ENCODE measurements at regions not wholly inside any gene's neighbourhood (a gene's known extent, or its start where the extent isn't known, plus 50 kb on each side); places are given as distances from the start of the nearest gene placed in this dataset.

DNA sequence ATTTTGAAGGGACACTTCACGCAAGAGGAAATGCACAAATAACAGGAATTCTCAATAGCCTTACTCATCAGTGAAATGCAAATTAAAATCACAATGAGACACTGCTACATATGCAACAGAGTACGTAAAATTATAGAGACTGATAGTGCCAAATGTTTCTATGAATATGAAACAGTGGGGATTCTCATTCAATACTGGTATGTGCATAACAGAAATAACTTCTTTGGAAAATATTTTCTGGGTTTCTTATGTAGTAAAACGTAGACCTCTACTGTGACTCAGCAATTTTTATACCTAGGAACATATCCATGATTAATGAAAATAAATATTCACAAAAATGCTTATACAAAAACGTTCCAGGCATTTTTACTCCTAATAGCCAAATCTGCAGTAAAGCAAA lies 1625.2 kb downstream of the MAT2B start:
- H3K27ac ChIP-seq (ENCODE audit: low read depth in 1 of 2, low read length in 2 of 2) = no peak overlapping the region
- 57% methylated on average over 4 of the region's 4 CpGs for WGBS
- no peak overlapping the region for H3K9ac ChIP-seq (ENCODE audit: low read depth in 1 of 2, low read length in 2 of 2)
- H3K4me3 ChIP-seq (ENCODE audit: low read depth in 1 of 3, low read length in 3 of 3) = no peak overlapping the region
- H3K36me3 ChIP-seq (ENCODE audit: control insufficient read depth in 4 of 4, insufficient read depth in 3 of 4, low read depth in 1 of 4, low read length in 3 of 4) = no peaks in the 10 kb centered on the region
- no peaks in the 10 kb centered on the region for H3K4me1 ChIP-seq (ENCODE audit: control insufficient read depth in 4 of 4, insufficient read depth in 4 of 4, low read length in 3 of 4)
- H3K9me3 ChIP-seq (ENCODE audit: control insufficient read depth in 4 of 4, low read length in 3 of 4) = no peaks in the 10 kb centered on the region
- no peak for DNase-seq (ENCODE audit: low spot score)
- peaks cover 0 to 4% (median 0%) of the 10 kb centered on the region in 4 donors for H3K27me3 ChIP-seq (ENCODE audit: control insufficient read depth in 4 of 4, insufficient read depth in 4 of 4, low read length in 3 of 4)
- TF ChIP-seq HNF4A (conservative IDR thresholded peaks at IDR 0.05) (no peak), SP1 (IDR thresholded peaks at IDR 0.05) (no peak), JUND (IDR thresholded peaks at IDR 0.05) (no peak), TAF1 (conservative IDR thresholded peaks at IDR 0.05) (no peak), FOXA2 (IDR thresholded peaks at IDR 0.05) (no peak), RAD21 (IDR thresholded peaks at IDR 0.05) (no peak)
- TF ChIP-seq, protein P1, sequence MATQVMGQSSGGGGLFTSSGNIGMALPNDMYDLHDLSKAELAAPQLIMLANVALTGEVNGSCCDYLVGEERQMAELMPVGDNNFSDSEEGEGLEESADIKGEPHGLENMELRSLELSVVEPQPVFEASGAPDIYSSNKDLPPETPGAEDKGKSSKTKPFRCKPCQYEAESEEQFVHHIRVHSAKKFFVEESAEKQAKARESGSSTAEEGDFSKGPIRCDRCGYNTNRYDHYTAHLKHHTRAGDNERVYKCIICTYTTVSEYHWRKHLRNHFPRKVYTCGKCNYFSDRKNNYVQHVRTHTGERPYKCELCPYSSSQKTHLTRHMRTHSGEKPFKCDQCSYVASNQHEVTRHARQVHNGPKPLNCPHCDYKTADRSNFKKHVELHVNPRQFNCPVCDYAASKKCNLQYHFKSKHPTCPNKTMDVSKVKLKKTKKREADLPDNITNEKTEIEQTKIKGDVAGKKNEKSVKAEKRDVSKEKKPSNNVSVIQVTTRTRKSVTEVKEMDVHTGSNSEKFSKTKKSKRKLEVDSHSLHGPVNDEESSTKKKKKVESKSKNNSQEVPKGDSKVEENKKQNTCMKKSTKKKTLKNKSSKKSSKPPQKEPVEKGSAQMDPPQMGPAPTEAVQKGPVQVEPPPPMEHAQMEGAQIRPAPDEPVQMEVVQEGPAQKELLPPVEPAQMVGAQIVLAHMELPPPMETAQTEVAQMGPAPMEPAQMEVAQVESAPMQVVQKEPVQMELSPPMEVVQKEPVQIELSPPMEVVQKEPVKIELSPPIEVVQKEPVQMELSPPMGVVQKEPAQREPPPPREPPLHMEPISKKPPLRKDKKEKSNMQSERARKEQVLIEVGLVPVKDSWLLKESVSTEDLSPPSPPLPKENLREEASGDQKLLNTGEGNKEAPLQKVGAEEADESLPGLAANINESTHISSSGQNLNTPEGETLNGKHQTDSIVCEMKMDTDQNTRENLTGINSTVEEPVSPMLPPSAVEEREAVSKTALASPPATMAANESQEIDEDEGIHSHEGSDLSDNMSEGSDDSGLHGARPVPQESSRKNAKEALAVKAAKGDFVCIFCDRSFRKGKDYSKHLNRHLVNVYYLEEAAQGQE (IDR thresholded peaks at IDR 0.05) = no peak

DNA sequence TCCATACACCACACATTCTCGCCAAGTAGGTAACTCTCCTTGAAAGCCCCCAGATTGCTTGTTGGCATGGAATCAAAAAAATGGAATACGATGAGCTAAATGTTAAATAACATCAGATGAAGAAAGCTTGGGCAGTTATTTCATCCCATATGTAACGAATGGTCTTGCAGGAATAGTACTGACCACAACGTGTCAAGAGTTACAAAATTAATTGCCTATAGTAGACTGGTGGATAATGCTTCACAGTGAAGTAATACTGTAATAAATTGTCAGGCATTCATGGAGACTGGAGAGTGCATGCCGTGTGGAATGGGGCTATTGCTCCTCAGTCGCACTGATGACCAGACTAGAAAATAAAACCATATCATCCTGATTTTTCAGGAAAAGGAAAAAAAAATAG lies 1628.7 kb downstream of the MAT2B start:
- no peak for DNase-seq (ENCODE audit: low spot score)
- TF ChIP-seq EGR1 (IDR thresholded peaks at IDR 0.05; ENCODE audit: low read depth in 2 of 2) (no peak), RXRA (IDR thresholded peaks at IDR 0.05) (no peak), HNF4G (IDR thresholded peaks at IDR 0.05) (no peak), SP1 (IDR thresholded peaks at IDR 0.05) (no peak), FOXA2 (IDR thresholded peaks at IDR 0.05) (no peak), HNF4A (conservative IDR thresholded peaks at IDR 0.05) (no peak), RAD21 (IDR thresholded peaks at IDR 0.05) (no peak), YY1 (IDR thresholded peaks at IDR 0.05) (no peak), NR2F2 (IDR thresholded peaks at IDR 0.05) (no peak), TAF1 (conservative IDR thresholded peaks at IDR 0.05) (no peak), JUND (IDR thresholded peaks at IDR 0.05) (no peak), FOXA1 (IDR thresholded peaks at IDR 0.05) (no peak), GABPA (IDR thresholded peaks at IDR 0.05 in 1 of 2, conservative IDR thresholded peaks at IDR 0.05 in 1 of 2) (no peak)
- TF ChIP-seq, protein P1 (IDR thresholded peaks at IDR 0.05) = no peak
- TF ChIP-seq, protein P2, sequence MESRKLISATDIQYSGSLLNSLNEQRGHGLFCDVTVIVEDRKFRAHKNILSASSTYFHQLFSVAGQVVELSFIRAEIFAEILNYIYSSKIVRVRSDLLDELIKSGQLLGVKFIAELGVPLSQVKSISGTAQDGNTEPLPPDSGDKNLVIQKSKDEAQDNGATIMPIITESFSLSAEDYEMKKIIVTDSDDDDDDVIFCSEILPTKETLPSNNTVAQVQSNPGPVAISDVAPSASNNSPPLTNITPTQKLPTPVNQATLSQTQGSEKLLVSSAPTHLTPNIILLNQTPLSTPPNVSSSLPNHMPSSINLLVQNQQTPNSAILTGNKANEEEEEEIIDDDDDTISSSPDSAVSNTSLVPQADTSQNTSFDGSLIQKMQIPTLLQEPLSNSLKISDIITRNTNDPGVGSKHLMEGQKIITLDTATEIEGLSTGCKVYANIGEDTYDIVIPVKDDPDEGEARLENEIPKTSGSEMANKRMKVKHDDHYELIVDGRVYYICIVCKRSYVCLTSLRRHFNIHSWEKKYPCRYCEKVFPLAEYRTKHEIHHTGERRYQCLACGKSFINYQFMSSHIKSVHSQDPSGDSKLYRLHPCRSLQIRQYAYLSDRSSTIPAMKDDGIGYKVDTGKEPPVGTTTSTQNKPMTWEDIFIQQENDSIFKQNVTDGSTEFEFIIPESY (IDR thresholded peaks at IDR 0.05) = no peak
- TF ChIP-seq, protein P3, sequence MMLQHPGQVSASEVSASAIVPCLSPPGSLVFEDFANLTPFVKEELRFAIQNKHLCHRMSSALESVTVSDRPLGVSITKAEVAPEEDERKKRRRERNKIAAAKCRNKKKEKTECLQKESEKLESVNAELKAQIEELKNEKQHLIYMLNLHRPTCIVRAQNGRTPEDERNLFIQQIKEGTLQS (IDR thresholded peaks at IDR 0.05) = no peak
- 77% methylated on average over 6 of the region's 6 CpGs for WGBS

More for the DNA sequence above, 1628.7 kb downstream of the MAT2B start:
- H3K9me3 ChIP-seq (ENCODE audit: control insufficient read depth in 4 of 4, low read length in 3 of 4) = no peaks in the 10 kb centered on the region
- H3K4me3 ChIP-seq (ENCODE audit: low read depth in 1 of 3, low read length in 3 of 3) = no peak overlapping the region
- H3K4me1 ChIP-seq (ENCODE audit: control insufficient read depth in 4 of 4, insufficient read depth in 4 of 4, low read length in 3 of 4) = no peaks in the 10 kb centered on the region
- no peaks in the 10 kb centered on the region for H3K36me3 ChIP-seq (ENCODE audit: control insufficient read depth in 4 of 4, insufficient read depth in 3 of 4, low read depth in 1 of 4, low read length in 3 of 4)
- H3K27ac ChIP-seq (ENCODE audit: low read depth in 1 of 2, low read length in 2 of 2) = no peak overlapping the region
- H3K9ac ChIP-seq (ENCODE audit: low read depth in 1 of 2, low read length in 2 of 2) = no peak overlapping the region
- H3K27me3 ChIP-seq (ENCODE audit: control insufficient read depth in 4 of 4, insufficient read depth in 4 of 4, low read length in 3 of 4) = peaks cover 0 to 4% (median 0%) of the 10 kb centered on the region in 4 donors

All from liver (tissue), 7 donors.